SK-N-MC (cell line): ENCODE measurements at regions not wholly inside any gene's neighbourhood (a gene's known extent, or its start where the extent isn't known, plus 50 kb on each side); places are given as distances from the start of the nearest gene placed in this dataset.

ENCODE experiments used
- EZH2 ChIP-seq: fragments of 200-600 bp; sonication (generic); IDR thresholded peaks from one replicate; pipeline ENCODE4 v1.6.1; 2017; ENCODE audit warnings: antibody characterized with exemption
- FOXP2 ChIP-seq: optimal IDR thresholded peaks from 2 replicates; pipeline ENCODE3; 2011; ENCODE audit warnings: mild to moderate bottlenecking, moderate library complexity; ENCODE audit not compliant: insufficient read depth; ENCODE audit errors: extremely low read length, control extremely low read depth
- POLR2AphosphoS5 ChIP-seq: IDR thresholded peaks from 2 replicates; pipeline ENCODE4 v1.6.1; 2012; ENCODE audit warnings: mild to moderate bottlenecking, low read depth, low read length, borderline replicate concordance

DNA sequence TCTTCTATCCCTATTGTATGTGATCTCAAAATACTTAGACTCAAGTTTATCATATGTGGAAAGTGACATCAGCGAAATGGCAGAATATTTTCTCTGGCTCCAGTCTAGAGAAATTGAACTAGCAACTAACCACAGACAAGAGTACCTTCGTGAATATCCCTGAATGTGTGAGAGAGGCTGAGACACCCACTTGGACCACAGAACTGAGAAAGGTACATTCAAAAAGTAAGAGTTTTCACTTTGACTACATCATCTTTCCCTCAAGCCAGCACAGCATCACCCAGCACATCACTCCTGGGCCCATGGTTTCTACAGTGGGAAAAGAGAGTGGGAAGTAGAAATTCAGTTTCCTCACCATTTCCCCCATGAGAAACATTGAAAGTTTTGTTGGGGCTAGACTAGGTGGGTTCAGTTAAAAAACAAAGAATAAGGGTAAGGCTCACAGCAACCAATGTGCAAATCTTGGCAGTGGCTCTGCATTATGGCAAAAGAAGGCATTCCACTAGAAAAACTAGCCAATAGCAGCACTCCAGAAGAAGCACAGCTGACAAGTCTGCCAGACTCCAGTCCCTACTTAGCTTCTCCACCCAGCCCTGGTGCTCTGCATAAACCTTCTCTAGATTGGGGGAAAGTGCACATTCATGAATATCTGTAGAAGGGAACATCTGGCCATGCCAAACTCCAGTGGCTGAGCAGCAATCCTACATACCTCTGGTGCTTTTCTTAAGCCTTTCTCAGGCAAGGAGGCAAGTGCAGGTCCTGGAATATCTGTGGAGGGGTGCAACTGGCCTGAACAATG, 225.6 kb upstream of the VLDLR start:
- TF ChIP-seq EZH2: no peak
- TF ChIP-seq POLR2AphosphoS5: no peak
- TF ChIP-seq FOXP2: no peak
